ENCODE measurements at regions not wholly inside any gene's neighbourhood (a gene's known extent, or its start where the extent isn't known, plus 50 kb on each side); places are given as distances from the start of the nearest gene placed in this dataset.

- no peak for TF ChIP-seq CTCF (IDR thresholded peaks at IDR 0.05)
- no peak for TF ChIP-seq POLR2A (IDR thresholded peaks at IDR 0.05)
- no peak for TF ChIP-seq POLR2AphosphoS5 (IDR thresholded peaks at IDR 0.05)
These were observed 350.0 kb downstream of the GLRX3 start for GRCh38 chr10:130485958-130486895.
